SK-N-SH (cell line): ENCODE measurements at regions not wholly inside any gene's neighbourhood (a gene's known extent, or its start where the extent isn't known, plus 50 kb on each side); places are given as distances from the start of the nearest gene placed in this dataset.

Experiments used
- CTCF ChIA-PET: fragments of 300-600, 350-600 bp; formaldehyde crosslinking; extraction: SDS; loops from one replicate; lab custom pipeline; 2021; lab: Yijun Ruan, JAX
- POLR2A ChIA-PET: fragments of 350-600 bp; sonication (Branson Sonifier 250); formaldehyde crosslinking; extraction: SDS; loops from one replicate; lab custom pipeline; 2020; ENCODE audit warnings: antibody characterized with exemption, inconsistent platforms; lab: Yijun Ruan, JAX
- DNase-seq: peaks from one replicate; pipeline ENCODE4 v3.0.0; 2012
- H2AFZ ChIP-seq: fragments of 200-600 bp; sonication (generic); 2 replicates; pipeline ENCODE4 v1.8.1; 2016; ENCODE audit warnings: antibody characterized with exemption, mild to moderate bottlenecking, low read depth
- H3F3A ChIP-seq: fragments of 200-600 bp; sonication (generic); replicated peaks from 2 replicates; pipeline ENCODE3; 2016; ENCODE audit warnings: antibody characterized with exemption, mild to moderate bottlenecking; ENCODE audit not compliant: insufficient read depth
- H3K27ac ChIP-seq, 2 experiments: fragments of 200-500 bp in 1 of 2; fragments of 200-600 bp in 1 of 2; sonication (Bioruptor generic) in 1 of 2; sonication (generic), shearing (Covaris generic) in 1 of 2; 2 replicates each; pipeline versions ENCODE4 v1.5.1 to v1.6.1; 2014 to 2016; ENCODE audit warnings: low read depth in 2 of 2, inconsistent platforms in 1 of 2, low read length in 1 of 2, mild to moderate bottlenecking in 1 of 2, mixed read lengths in 1 of 2
- H3K27me3 ChIP-seq: fragments of 200-600 bp; sonication (generic), shearing (Covaris generic); 2 replicates; pipeline ENCODE4 v1.6.1; 2016; ENCODE audit warnings: mixed run types; ENCODE audit not compliant: insufficient read depth
- H3K36me3 ChIP-seq, 2 experiments: fragments of 200-500 bp in 1 of 2; fragments of 200-600 bp in 1 of 2; sonication (Bioruptor generic) in 1 of 2; sonication (generic) in 1 of 2; replicated peaks in 1 of 2; 2 replicates each; pipeline versions ENCODE3 to v1.5.1; 2014 to 2016; ENCODE audit warnings: low read length in 1 of 2, mild to moderate bottlenecking in 1 of 2; ENCODE audit not compliant: insufficient read depth in 2 of 2, control insufficient read depth in 1 of 2
- H3K4me1 ChIP-seq, 2 experiments: fragments of 200-500 bp in 1 of 2; fragments of 200-600 bp in 1 of 2; sonication (Bioruptor generic) in 1 of 2; sonication (generic), shearing (Covaris generic) in 1 of 2; 2 replicates each; pipeline versions ENCODE4 v1.5.1 to v1.6.1; 2014 to 2016; ENCODE audit warnings: low read depth in 1 of 2, low read length in 1 of 2, mixed run types in 1 of 2; ENCODE audit not compliant: insufficient read depth in 2 of 2, control insufficient read depth in 1 of 2
- H3K4me2 ChIP-seq: fragments of 200-600 bp; sonication (generic), shearing (Covaris generic); 2 replicates; pipeline ENCODE4 v1.6.1; 2017; ENCODE audit warnings: mixed run types
- H3K4me3 ChIP-seq, 2 experiments: fragments of 200-500 bp in 1 of 2; fragments of 200-600 bp in 1 of 2; sonication (Bioruptor generic) in 1 of 2; sonication (generic), shearing (Covaris generic) in 1 of 2; 2 replicates each; pipeline versions ENCODE4 v1.5.1 to v1.8.1; 2014 to 2016; ENCODE audit warnings: low read depth in 2 of 2, inconsistent platforms in 1 of 2, low read length in 1 of 2, mild to moderate bottlenecking in 1 of 2, mixed read lengths in 1 of 2, moderate library complexity in 1 of 2
- H3K79me2 ChIP-seq: fragments of 200-600 bp; sonication (generic); 2 replicates; pipeline ENCODE4 v1.8.1; 2017; ENCODE audit warnings: mild to moderate bottlenecking; ENCODE audit not compliant: insufficient read depth
- H3K9ac ChIP-seq: fragments of 200-600 bp; sonication (generic); 2 replicates; pipeline ENCODE4 v1.6.1; 2017; ENCODE audit warnings: mixed run types
- H3K9me2 ChIP-seq: fragments of 200-600 bp; sonication (generic); 2 replicates; pipeline ENCODE4 v1.6.1; 2017; ENCODE audit warnings: mixed run types
- H3K9me3 ChIP-seq: fragments of 200-600 bp; sonication (generic); 2 replicates; pipeline ENCODE4 v1.6.1; 2017; ENCODE audit warnings: mixed run types, mild to moderate bottlenecking, moderate library complexity
- H4K20me1 ChIP-seq: fragments of 200-600 bp; sonication (generic); 2 replicates; pipeline ENCODE4 v1.6.1; 2017; ENCODE audit warnings: mild to moderate bottlenecking, mixed run types; ENCODE audit not compliant: insufficient read depth
- ELF1 ChIP-seq: IDR thresholded peaks from 2 replicates; pipeline ENCODE4 v1.4.0; 2012
- EP300 ChIP-seq, 2 experiments: IDR thresholded peaks; 2 replicates each; pipeline versions ENCODE4 v1.4.0 to v1.6.1; 2012; ENCODE audit warnings: borderline replicate concordance in 1 of 2, low read depth in 1 of 2, low read length in 1 of 2
- EZH2phosphoT487 ChIP-seq: fragments of 200-600 bp; sonication (generic); IDR thresholded peaks from 2 replicates; pipeline ENCODE4 v1.6.1; 2017; ENCODE audit warnings: low read depth, mixed run types, mild to moderate bottlenecking, antibody characterized with exemption, moderate library complexity, borderline replicate concordance
- FOSL2 ChIP-seq: IDR thresholded peaks from 2 replicates; pipeline ENCODE4 v1.4.0; 2012; ENCODE audit warnings: low read depth, mild to moderate bottlenecking, moderate library complexity, borderline replicate concordance
- FOXM1 ChIP-seq: IDR thresholded peaks from 2 replicates; pipeline ENCODE4 v1.4.0; 2012; ENCODE audit warnings: low read depth, mild to moderate bottlenecking
- GABPA ChIP-seq: IDR thresholded peaks from 2 replicates; pipeline ENCODE4 v1.4.0; 2012; ENCODE audit warnings: low read depth, mild to moderate bottlenecking
- JUND ChIP-seq: IDR thresholded peaks from 2 replicates; pipeline ENCODE4 v1.4.0; 2012
- MXI1 ChIP-seq: IDR thresholded peaks from 2 replicates; pipeline ENCODE4 v1.6.1; 2012; ENCODE audit warnings: mild to moderate bottlenecking, low read depth, low read length, improper control_type of control experiment
- RXRA ChIP-seq: IDR thresholded peaks from 2 replicates; pipeline ENCODE4 v1.4.0; 2012; ENCODE audit warnings: low read depth, mild to moderate bottlenecking, borderline replicate concordance
- TCF12 ChIP-seq: IDR thresholded peaks from 2 replicates; pipeline ENCODE4 v1.4.0; 2012
- WGBS: methylation state at CpG from one replicate; pipeline ENCODE4 v1.1.6; 2017; ENCODE audit warnings: low lambda C conversion rate; 5-methylcytosine and 5-hydroxymethylcytosine counted together
- TF ChIP-seq, protein P1 (sequence below): fragments of 200-600 bp; sonication (generic); IDR thresholded peaks from 2 replicates; pipeline ENCODE4 v1.6.1; 2017; ENCODE audit warnings: antibody characterized with exemption, mild to moderate bottlenecking, moderate library complexity
- TF ChIP-seq, protein P2 (sequence below): IDR thresholded peaks from 2 replicates; pipeline ENCODE4 v1.4.0; 2012; ENCODE audit warnings: low read depth, borderline replicate concordance
- TF ChIP-seq, protein P3 (sequence below): IDR thresholded peaks from 2 replicates; pipeline ENCODE4 v1.4.0; 2012; ENCODE audit warnings: low read depth, borderline replicate concordance
- TF ChIP-seq, protein P4 (sequence below): fragments of 150-350 bp; IDR thresholded peaks from 2 replicates; pipeline ENCODE4 v1.6.1; 2017; ENCODE audit warnings: antibody characterized with exemption, low read length, low read depth, borderline replicate concordance

DNA sequence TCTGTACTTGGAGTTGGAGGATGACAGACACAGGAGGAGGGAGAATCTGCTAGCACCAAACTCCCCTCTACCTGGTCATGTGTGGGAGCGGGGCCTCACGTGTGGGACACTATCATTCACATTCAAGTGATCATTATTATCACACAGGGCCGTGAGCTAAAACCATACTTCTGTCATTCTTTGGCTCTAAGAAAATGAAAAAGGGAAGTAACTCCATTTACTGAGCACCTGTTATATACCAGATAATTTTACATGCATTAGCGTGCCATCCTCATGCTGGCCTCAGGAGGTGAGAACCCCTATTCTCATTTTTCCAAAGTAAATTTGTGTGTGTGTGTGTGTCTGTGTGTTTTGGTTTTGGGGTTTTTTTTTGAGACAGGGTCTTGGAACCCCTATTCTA lies 150.1 kb downstream of the GLI2 start:
- ChIA-PET CTCF (interaction anchor here (1.0 to 2.6 kb wide), 3 partner anchors 14 to 190 kb away, joined by 4 to 6 read pairs (median 5); no protein-coding TSS in a partner anchor), POLR2A (interaction anchor here (0.6 kb wide), 1 partner anchor 190 kb away, joined by 3 read pairs; no protein-coding TSS in a partner anchor)
- Histone ChIP-seq H3F3A (no peaks in the 10 kb centered on the region), H3K4me1 (peaks cover 0 to 37% of the 10 kb centered on the region in 2 experiments; a peak in 2 of 4 replicates), H2AFZ (no peak overlapping the region), H3K36me3 (no peaks in the 10 kb centered on the region), H3K4me3 (no peak overlapping the region), H3K4me2 (no peak overlapping the region), H3K79me2 (peaks cover 10% of the 10 kb centered on the region; the same call in 1 of the 2 replicates), H3K9me2 (no peaks in the 10 kb centered on the region), H3K27me3 (no peaks in the 10 kb centered on the region), H3K27ac (no peak overlapping the region), H3K9me3 (no peaks in the 10 kb centered on the region), H4K20me1 (0 out of 2 replicates have a peak, but pooled peaks cover 3% of the 10 kb centered on the region), H3K9ac (no peak overlapping the region)
- DNase-seq = no peak
- TF ChIP-seq EZH2phosphoT487 (no peak), JUND (no peak), TCF12 (no peak)
- TF ChIP-seq, protein P1, sequence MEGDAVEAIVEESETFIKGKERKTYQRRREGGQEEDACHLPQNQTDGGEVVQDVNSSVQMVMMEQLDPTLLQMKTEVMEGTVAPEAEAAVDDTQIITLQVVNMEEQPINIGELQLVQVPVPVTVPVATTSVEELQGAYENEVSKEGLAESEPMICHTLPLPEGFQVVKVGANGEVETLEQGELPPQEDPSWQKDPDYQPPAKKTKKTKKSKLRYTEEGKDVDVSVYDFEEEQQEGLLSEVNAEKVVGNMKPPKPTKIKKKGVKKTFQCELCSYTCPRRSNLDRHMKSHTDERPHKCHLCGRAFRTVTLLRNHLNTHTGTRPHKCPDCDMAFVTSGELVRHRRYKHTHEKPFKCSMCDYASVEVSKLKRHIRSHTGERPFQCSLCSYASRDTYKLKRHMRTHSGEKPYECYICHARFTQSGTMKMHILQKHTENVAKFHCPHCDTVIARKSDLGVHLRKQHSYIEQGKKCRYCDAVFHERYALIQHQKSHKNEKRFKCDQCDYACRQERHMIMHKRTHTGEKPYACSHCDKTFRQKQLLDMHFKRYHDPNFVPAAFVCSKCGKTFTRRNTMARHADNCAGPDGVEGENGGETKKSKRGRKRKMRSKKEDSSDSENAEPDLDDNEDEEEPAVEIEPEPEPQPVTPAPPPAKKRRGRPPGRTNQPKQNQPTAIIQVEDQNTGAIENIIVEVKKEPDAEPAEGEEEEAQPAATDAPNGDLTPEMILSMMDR = no peak
- TF ChIP-seq, protein P2, sequence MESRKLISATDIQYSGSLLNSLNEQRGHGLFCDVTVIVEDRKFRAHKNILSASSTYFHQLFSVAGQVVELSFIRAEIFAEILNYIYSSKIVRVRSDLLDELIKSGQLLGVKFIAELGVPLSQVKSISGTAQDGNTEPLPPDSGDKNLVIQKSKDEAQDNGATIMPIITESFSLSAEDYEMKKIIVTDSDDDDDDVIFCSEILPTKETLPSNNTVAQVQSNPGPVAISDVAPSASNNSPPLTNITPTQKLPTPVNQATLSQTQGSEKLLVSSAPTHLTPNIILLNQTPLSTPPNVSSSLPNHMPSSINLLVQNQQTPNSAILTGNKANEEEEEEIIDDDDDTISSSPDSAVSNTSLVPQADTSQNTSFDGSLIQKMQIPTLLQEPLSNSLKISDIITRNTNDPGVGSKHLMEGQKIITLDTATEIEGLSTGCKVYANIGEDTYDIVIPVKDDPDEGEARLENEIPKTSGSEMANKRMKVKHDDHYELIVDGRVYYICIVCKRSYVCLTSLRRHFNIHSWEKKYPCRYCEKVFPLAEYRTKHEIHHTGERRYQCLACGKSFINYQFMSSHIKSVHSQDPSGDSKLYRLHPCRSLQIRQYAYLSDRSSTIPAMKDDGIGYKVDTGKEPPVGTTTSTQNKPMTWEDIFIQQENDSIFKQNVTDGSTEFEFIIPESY = no peak
- WGBS = 97% methylated on average over 4 of the region's 4 CpGs

DNA sequence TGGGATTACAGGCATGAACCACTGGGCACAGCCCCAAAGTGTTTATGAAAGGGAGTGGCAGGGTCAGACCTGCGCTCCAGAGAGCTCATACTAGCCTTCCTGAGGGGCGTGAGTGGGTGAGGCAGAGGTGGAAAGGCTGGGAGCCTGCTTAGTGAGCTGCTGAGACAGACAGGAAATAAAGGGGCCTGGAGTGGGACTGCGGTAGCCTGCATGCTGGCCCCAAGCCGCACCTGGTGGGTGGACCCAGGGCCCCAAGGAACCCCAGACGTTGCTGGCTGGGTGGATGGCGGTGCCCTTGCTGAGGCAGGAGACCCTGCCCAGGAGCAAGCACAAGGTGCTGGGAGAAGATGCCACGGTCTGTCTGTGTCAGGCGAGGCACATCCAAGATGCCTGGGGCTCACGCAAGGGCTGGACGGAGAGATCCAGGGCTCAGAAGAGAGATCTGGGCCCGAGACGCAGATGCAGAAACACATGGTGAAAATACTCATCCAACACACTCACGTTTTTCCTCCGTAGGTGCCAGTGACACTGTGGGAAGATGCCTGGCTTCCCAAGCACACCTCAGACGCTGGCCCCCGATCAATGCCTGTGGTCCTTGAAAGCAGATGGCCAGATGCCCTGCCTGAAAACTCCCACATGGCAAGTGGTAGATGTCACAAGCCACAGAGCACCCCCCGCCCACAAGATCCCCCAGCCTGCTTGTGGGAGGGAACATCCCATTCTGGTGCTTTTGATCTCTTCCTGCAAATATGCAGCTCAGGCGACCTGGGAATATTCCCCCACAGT lies 151.1 kb downstream of the GLI2 start:
- no peak overlapping the region for H3K4me3 ChIP-seq
- WGBS = 92% methylated on average over 18 of the region's 18 CpGs
- 0 out of 2 replicates have a peak, but pooled peaks cover 3% of the 10 kb centered on the region for H4K20me1 ChIP-seq
- peaks cover 0 to 35% of the 10 kb centered on the region in 2 experiments; a peak in 2 of 4 replicates for H3K4me1 ChIP-seq
- H3K27me3 ChIP-seq = no peaks in the 10 kb centered on the region
- CTCF ChIA-PET = interaction anchor here (1.2 to 2.6 kb wide), 2 partner anchors 17 to 63 kb away, joined by 3 to 6 read pairs; no protein-coding TSS in a partner anchor
- TF ChIP-seq, protein P3, sequence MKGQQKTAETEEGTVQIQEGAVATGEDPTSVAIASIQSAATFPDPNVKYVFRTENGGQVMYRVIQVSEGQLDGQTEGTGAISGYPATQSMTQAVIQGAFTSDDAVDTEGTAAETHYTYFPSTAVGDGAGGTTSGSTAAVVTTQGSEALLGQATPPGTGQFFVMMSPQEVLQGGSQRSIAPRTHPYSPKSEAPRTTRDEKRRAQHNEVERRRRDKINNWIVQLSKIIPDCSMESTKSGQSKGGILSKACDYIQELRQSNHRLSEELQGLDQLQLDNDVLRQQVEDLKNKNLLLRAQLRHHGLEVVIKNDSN = no peak
- TF ChIP-seq FOSL2 (no peak), JUND (no peak), RXRA (no peak), EP300 (IDR thresholded peaks at IDR 0.05; ENCODE audit: borderline replicate concordance in 1 of 2, low read depth in 1 of 2, low read length in 1 of 2) (peak in 1 of 2 experiments; percentile 5; a peak in 1 of 4 replicates), FOXM1 (no peak), MXI1 (peak; percentile 27; the same call in 1 of the 2 replicates), GABPA (no peak), ELF1 (no peak)
- TF ChIP-seq, protein P4, sequence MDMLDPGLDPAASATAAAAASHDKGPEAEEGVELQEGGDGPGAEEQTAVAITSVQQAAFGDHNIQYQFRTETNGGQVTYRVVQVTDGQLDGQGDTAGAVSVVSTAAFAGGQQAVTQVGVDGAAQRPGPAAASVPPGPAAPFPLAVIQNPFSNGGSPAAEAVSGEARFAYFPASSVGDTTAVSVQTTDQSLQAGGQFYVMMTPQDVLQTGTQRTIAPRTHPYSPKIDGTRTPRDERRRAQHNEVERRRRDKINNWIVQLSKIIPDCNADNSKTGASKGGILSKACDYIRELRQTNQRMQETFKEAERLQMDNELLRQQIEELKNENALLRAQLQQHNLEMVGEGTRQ = no peak
- POLR2A ChIA-PET = no interaction called here
- H3K9me2 ChIP-seq = no peaks in the 10 kb centered on the region
- H3K4me2 ChIP-seq = no peak overlapping the region
- H3K36me3 ChIP-seq = no peaks in the 10 kb centered on the region
- no peaks in the 10 kb centered on the region for H3K9me3 ChIP-seq
- no peak overlapping the region for H3K9ac ChIP-seq
- H3K27ac ChIP-seq = peak overlapping the region in 1 of 2 experiments; percentile 18; a peak in 2 of 4 replicates
- no peaks in the 10 kb centered on the region for H3F3A ChIP-seq
- no peak overlapping the region for H2AFZ ChIP-seq
- peak; percentile 64 for DNase-seq
- peaks cover 11% of the 10 kb centered on the region; the same call in 1 of the 2 replicates for H3K79me2 ChIP-seq
